Natural killer cell (primary cell): ENCODE measurements at regions not wholly inside any gene's neighbourhood (a gene's known extent, or its start where the extent isn't known, plus 50 kb on each side); places are given as distances from the start of the nearest gene placed in this dataset.

Source experiments
- ATAC-seq, 3 donors: fragments of 150-1000 bp in 2 of 3; fragments of 200-7000 bp in 1 of 3; cut with Tn5 transposase; 1 replicate in 1 of 3; 2 replicates in 2 of 3; pipeline ENCODE4 v1.10.0; 2021; ENCODE audit warnings: mild to moderate bottlenecking in 2 of 3, moderate library complexity in 2 of 3
- DNase-seq, 2 donors: peaks; one replicate each; pipeline versions ENCODE4 v3.0.0 to v3.0.0-alpha.2; 2013 to 2021; ENCODE audit warnings: mixed read lengths in 1 of 2
- H3K27ac ChIP-seq: one replicate; pipeline ENCODE4 v1.5.1; 2013; ENCODE audit warnings: mild to moderate bottlenecking, low read length
- H3K27me3 ChIP-seq: one replicate; pipeline ENCODE4 v1.6.1; 2013; ENCODE audit warnings: low read length; ENCODE audit not compliant: control insufficient read depth, insufficient read depth
- H3K36me3 ChIP-seq: one replicate; pipeline ENCODE4 v1.6.1; 2013; ENCODE audit warnings: low read length; ENCODE audit not compliant: control insufficient read depth, insufficient read depth
- H3K4me1 ChIP-seq: one replicate; pipeline ENCODE4 v1.6.1; 2013; ENCODE audit warnings: low read length; ENCODE audit not compliant: control insufficient read depth, insufficient read depth
- H3K4me3 ChIP-seq: one replicate; pipeline ENCODE4 v1.5.1; 2013; ENCODE audit warnings: low read length
- H3K9me3 ChIP-seq: one replicate; pipeline ENCODE4 v1.6.1; 2013; ENCODE audit warnings: low read length; ENCODE audit not compliant: control insufficient read depth, insufficient read depth
- H3K27ac Mint-ChIP-seq, 2 donors: one replicate each; pipeline ENCODE4 v1.8.0; 2022; ENCODE audit warnings: mild to moderate bottlenecking in 2 of 2, mixed read lengths in 2 of 2, moderate library complexity in 1 of 2
- H3K27me3 Mint-ChIP-seq, 2 donors: one replicate each; pipeline ENCODE4 v1.8.0; 2022; ENCODE audit warnings: low read depth in 2 of 2, mixed read lengths in 2 of 2
- H3K36me3 Mint-ChIP-seq: one replicate; pipeline ENCODE4 v1.8.0; 2022; ENCODE audit warnings: mixed read lengths
- H3K4me1 Mint-ChIP-seq, 2 donors: one replicate each; pipeline ENCODE4 v1.8.0; 2022; ENCODE audit warnings: mixed read lengths in 2 of 2
- H3K4me3 Mint-ChIP-seq: one replicate; pipeline ENCODE4 v1.8.0; 2022; ENCODE audit warnings: mild to moderate bottlenecking, moderate library complexity, mixed read lengths
- H3K9me3 Mint-ChIP-seq, 2 donors: one replicate each; pipeline ENCODE4 v1.8.0; 2022; ENCODE audit warnings: mixed read lengths in 2 of 2
- WGBS: methylation state at CpG from one replicate; pipeline ENCODE4 v1.1.7; 2013; ENCODE audit warnings: missing lambda C conversion rate; ENCODE audit not compliant: insufficient coverage; 5-methylcytosine and 5-hydroxymethylcytosine counted together
- intact Hi-C: fragments of 100-400 bp; cut with micrococcal nuclease; formaldehyde crosslinking; loops from one replicate; pipeline ENCODE4 v1.14.2; 2022
- TF ChIP-seq, protein P1 (sequence below): fragments of 200-600 bp; IDR thresholded peaks from one replicate; pipeline ENCODE4 v1.8.0; 2022; ENCODE audit warnings: antibody characterized with exemption

- no peak for ATAC-seq
- Histone ChIP-seq H3K36me3 (no peaks in the 10 kb centered on the region), H3K4me3 (no peak overlapping the region), H3K9me3 (no peaks in the 10 kb centered on the region), H3K4me1 (no peaks in the 10 kb centered on the region), H3K27me3 (no peaks in the 10 kb centered on the region), H3K27ac (no peak overlapping the region)
- H3K9me3 Mint-ChIP-seq, result peaks cover 9 to 12% of the 10 kb centered on the region in 2 donors
- H3K27me3 Mint-ChIP-seq, result no peaks in the 10 kb centered on the region
- H3K4me3 Mint-ChIP-seq, result no peak overlapping the region
- H3K27ac Mint-ChIP-seq, result no peak overlapping the region
- no peaks in the 10 kb centered on the region for H3K4me1 Mint-ChIP-seq
- intact Hi-C loops, result no loop called here
- DNase-seq, result no peak
- TF ChIP-seq, protein P1, sequence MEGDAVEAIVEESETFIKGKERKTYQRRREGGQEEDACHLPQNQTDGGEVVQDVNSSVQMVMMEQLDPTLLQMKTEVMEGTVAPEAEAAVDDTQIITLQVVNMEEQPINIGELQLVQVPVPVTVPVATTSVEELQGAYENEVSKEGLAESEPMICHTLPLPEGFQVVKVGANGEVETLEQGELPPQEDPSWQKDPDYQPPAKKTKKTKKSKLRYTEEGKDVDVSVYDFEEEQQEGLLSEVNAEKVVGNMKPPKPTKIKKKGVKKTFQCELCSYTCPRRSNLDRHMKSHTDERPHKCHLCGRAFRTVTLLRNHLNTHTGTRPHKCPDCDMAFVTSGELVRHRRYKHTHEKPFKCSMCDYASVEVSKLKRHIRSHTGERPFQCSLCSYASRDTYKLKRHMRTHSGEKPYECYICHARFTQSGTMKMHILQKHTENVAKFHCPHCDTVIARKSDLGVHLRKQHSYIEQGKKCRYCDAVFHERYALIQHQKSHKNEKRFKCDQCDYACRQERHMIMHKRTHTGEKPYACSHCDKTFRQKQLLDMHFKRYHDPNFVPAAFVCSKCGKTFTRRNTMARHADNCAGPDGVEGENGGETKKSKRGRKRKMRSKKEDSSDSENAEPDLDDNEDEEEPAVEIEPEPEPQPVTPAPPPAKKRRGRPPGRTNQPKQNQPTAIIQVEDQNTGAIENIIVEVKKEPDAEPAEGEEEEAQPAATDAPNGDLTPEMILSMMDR, result no peak
- no peaks in the 10 kb centered on the region for H3K36me3 Mint-ChIP-seq
- WGBS, result 75% methylated on average over 1 of the region's 1 CpG
Observed at GRCh38 chr6:85192186-85192585, 257.7 kb upstream of the NT5E start.

GRCh38 chr6:85191656-85192055 lies 258.2 kb upstream of the NT5E start:
- intact Hi-C loops, result no loop called here
- Mint-ChIP-seq H3K27me3 (no peaks in the 10 kb centered on the region), H3K27ac (no peak overlapping the region), H3K36me3 (no peaks in the 10 kb centered on the region), H3K4me3 (no peak overlapping the region), H3K4me1 (no peaks in the 10 kb centered on the region), H3K9me3 (peaks cover 10 to 12% of the 10 kb centered on the region in 2 donors)
- DNase-seq (no peak), ATAC-seq (no peak)
- H3K4me1 ChIP-seq, result no peaks in the 10 kb centered on the region
- H3K4me3 ChIP-seq, result no peak overlapping the region
- TF ChIP-seq, protein P1, result no peak
- WGBS, result 100% methylated on average over 1 of the region's 2 CpGs
- H3K27me3 ChIP-seq, result no peaks in the 10 kb centered on the region
- peaks cover 2% of the 10 kb centered on the region for H3K9me3 ChIP-seq
- no peaks in the 10 kb centered on the region for H3K36me3 ChIP-seq
- H3K27ac ChIP-seq, result no peak overlapping the region

- Mint-ChIP-seq H3K9me3 (peaks cover 6 to 11% of the 10 kb centered on the region in 2 donors), H3K27ac (no peak overlapping the region), H3K4me1 (no peaks in the 10 kb centered on the region), H3K27me3 (no peaks in the 10 kb centered on the region), H3K36me3 (no peaks in the 10 kb centered on the region), H3K4me3 (no peak overlapping the region)
- H3K27ac ChIP-seq, result no peak overlapping the region
- TF ChIP-seq, protein P1, result no peak
- H3K9me3 ChIP-seq, result peaks cover 2% of the 10 kb centered on the region
- H3K27me3 ChIP-seq, result no peaks in the 10 kb centered on the region
- 89% methylated on average over 1 of the region's 1 CpG for WGBS
- H3K4me1 ChIP-seq, result no peaks in the 10 kb centered on the region
- ATAC-seq (no peak), DNase-seq (no peak)
- no peaks in the 10 kb centered on the region for H3K36me3 ChIP-seq
- intact Hi-C loops, result no loop called here
- H3K4me3 ChIP-seq, result no peak overlapping the region
Observed at GRCh38 chr6:85186546-85187175, 263.2 kb upstream of the NT5E start.

DNA sequence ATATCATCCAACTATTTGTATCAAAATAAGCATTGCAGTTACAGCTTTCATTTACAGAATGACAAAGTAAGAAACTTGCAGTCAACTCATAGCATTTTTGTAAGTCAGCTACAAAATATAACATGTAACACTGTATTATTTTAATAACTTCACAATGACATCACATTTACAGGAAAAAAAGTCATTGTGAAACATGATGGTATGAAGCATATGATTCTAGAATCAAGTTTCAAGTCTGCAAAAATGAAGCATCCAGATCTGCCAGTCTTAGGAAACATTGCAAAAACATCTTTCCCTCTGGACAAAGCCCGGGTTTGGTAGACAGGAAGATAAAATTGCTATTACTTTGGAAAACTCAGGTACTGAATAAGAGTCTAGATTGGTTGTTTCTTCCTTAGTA lies 263.9 kb upstream of the NT5E start:
- peaks cover 2% of the 10 kb centered on the region for H3K9me3 ChIP-seq
- Mint-ChIP-seq H3K27me3 (no peaks in the 10 kb centered on the region), H3K36me3 (no peaks in the 10 kb centered on the region), H3K27ac (no peak overlapping the region), H3K9me3 (peaks cover 11% of the 10 kb centered on the region in 2 donors), H3K4me1 (no peaks in the 10 kb centered on the region), H3K4me3 (no peak overlapping the region)
- no peaks in the 10 kb centered on the region for H3K36me3 ChIP-seq
- no peak overlapping the region for H3K4me3 ChIP-seq
- ATAC-seq (no peak), DNase-seq (no peak)
- intact Hi-C loops, result no loop called here
- no peak overlapping the region for H3K27ac ChIP-seq
- no peaks in the 10 kb centered on the region for H3K4me1 ChIP-seq
- 86% methylated on average over 1 of the region's 1 CpG for WGBS
- H3K27me3 ChIP-seq, result no peaks in the 10 kb centered on the region
- TF ChIP-seq, protein P1, result no peak
